NCI-H2227 (cell line): ENCODE measurements at regions not wholly inside any gene's neighbourhood (a gene's known extent, or its start where the extent isn't known, plus 50 kb on each side); places are given as distances from the start of the nearest gene placed in this dataset.
"Not testable (repeated sequence)": the region's sequence is repeated elsewhere in the genome, so short reads cannot be mapped to it uniquely, and the experiment has no call there.

Source experiments
- DNase-seq: peaks from one replicate; lab custom pipeline; 2025; ENCODE audit not compliant: unreplicated experiment; lab: John Stamatoyannopoulos, UW

- no peak for DNase-seq
Observed at GRCh38 chr5:85388770-85389169, 1004.1 kb upstream of the EDIL3 start.

- DNase-seq: not testable (repeated sequence)
Observed at GRCh38 chr5:85392309-85392708, 1007.6 kb upstream of the EDIL3 start.

- no peak for DNase-seq
Observed at GRCh38 chr5:85395526-85395925, 1010.8 kb upstream of the EDIL3 start.

GRCh38 chr5:85397451-85397850 is 1012.8 kb upstream of the EDIL3 start:
- DNase-seq: no peak

- DNase-seq: no peak
Observed at GRCh38 chr5:85428426-85428934, 1043.8 kb upstream of the EDIL3 start.

GRCh38 chr5:85431726-85432125 is 1047.0 kb upstream of the EDIL3 start:
- DNase-seq: not testable (repeated sequence)

GRCh38 chr5:85441156-85441555 is 1056.5 kb upstream of the EDIL3 start:
- DNase-seq: no peak

GRCh38 chr5:85441853-85442252 is 1057.2 kb upstream of the EDIL3 start:
- no peak for DNase-seq

GRCh38 chr5:85452322-85453025 is 1067.8 kb upstream of the EDIL3 start:
- no peak for DNase-seq

GRCh38 chr5:85453026-85453349 is 1068.3 kb upstream of the EDIL3 start:
- DNase-seq: no peak

GRCh38 chr5:85458319-85458718 is 1073.6 kb upstream of the EDIL3 start:
- DNase-seq: no peak

GRCh38 chr5:85462957-85463356 is 1078.3 kb upstream of the EDIL3 start:
- DNase-seq: no peak

- no peak for DNase-seq
Observed at GRCh38 chr5:85466423-85466822, 1081.7 kb upstream of the EDIL3 start.

GRCh38 chr5:85472749-85473148 is 1088.1 kb upstream of the EDIL3 start:
- no peak for DNase-seq

GRCh38 chr5:85475151-85475550 is 1090.5 kb upstream of the EDIL3 start:
- not testable (repeated sequence) for DNase-seq

GRCh38 chr5:85476617-85477016 is 1091.9 kb upstream of the EDIL3 start:
- no peak for DNase-seq

- DNase-seq: no peak
Observed at GRCh38 chr5:85479849-85480248, 1095.2 kb upstream of the EDIL3 start.

GRCh38 chr5:85484982-85485574 is 1100.4 kb upstream of the EDIL3 start:
- no peak for DNase-seq

GRCh38 chr5:85488295-85488694 is 1103.6 kb upstream of the EDIL3 start:
- no peak for DNase-seq

GRCh38 chr5:85500869-85501268 is 1116.2 kb upstream of the EDIL3 start:
- DNase-seq: no peak

GRCh38 chr5:85512896-85513295 is 1104.8 kb upstream of the COX7C start:
- no peak for DNase-seq

- no peak for DNase-seq
Observed at GRCh38 chr5:85515588-85515987, 1102.2 kb upstream of the COX7C start.

GRCh38 chr5:85517386-85517785 is 1100.4 kb upstream of the COX7C start:
- DNase-seq: no peak
